ENCODE measurements at regions not wholly inside any gene's neighbourhood (a gene's known extent, or its start where the extent isn't known, plus 50 kb on each side); places are given as distances from the start of the nearest gene placed in this dataset.
A peak's percentile ranks its signal among the peaks of the same experiment; 100 is the strongest.

DNA sequence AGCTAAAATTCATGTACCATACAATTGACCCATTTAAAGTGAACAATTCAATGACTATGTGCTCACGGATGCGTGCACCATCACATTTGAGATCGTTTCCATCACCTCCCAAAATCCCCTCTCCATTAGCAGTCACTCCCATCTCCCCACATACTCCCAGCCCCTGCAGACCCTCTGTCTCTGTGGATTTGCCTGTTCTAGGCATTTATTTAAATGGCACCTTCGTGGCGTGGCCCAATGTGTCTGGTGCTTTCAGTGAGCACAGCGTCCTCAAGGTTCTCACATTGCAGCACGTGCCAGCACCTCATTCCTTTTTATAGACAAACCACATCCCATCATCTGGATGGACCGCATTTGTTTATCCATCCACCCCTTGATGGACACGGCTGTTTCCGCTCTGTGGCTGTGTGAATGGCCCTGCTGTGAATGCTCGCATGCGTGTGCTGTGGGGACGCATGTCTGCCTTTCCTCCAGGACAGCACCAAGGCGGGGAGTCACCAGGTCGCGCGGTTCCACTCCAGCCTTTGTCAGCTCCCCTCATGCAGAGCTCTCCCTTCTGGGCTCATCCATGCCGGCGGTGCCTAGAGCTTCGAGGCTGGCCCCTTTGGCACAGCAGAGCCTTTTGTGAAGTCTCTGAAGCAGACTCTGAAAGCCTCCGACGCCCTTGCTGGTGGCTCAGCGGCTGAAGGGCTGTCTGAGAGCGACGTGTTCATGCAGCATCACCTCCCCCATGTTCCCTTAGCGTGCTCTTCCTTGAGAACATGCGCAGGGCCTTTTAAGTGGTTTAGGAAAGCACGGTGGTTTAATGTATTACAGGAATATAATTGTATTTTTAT is 184.4 kb downstream of the KIF26A start (continued):
- TF ChIP-seq, protein P1, sequence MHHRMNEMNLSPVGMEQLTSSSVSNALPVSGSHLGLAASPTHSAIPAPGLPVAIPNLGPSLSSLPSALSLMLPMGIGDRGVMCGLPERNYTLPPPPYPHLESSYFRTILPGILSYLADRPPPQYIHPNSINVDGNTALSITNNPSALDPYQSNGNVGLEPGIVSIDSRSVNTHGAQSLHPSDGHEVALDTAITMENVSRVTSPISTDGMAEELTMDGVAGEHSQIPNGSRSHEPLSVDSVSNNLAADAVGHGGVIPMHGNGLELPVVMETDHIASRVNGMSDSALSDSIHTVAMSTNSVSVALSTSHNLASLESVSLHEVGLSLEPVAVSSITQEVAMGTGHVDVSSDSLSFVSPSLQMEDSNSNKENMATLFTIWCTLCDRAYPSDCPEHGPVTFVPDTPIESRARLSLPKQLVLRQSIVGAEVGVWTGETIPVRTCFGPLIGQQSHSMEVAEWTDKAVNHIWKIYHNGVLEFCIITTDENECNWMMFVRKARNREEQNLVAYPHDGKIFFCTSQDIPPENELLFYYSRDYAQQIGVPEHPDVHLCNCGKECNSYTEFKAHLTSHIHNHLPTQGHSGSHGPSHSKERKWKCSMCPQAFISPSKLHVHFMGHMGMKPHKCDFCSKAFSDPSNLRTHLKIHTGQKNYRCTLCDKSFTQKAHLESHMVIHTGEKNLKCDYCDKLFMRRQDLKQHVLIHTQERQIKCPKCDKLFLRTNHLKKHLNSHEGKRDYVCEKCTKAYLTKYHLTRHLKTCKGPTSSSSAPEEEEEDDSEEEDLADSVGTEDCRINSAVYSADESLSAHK (tag by site-specific recombination; IDR thresholded peaks at IDR 0.05), result 0 out of 2 replicates have a peak, but pooled peaks have one; percentile 37
- peak; percentile 11; the same call in 1 of the 2 replicates for TF ChIP-seq FEZF1 (tag by site-specific recombination; IDR thresholded peaks at IDR 0.05)

DNA sequence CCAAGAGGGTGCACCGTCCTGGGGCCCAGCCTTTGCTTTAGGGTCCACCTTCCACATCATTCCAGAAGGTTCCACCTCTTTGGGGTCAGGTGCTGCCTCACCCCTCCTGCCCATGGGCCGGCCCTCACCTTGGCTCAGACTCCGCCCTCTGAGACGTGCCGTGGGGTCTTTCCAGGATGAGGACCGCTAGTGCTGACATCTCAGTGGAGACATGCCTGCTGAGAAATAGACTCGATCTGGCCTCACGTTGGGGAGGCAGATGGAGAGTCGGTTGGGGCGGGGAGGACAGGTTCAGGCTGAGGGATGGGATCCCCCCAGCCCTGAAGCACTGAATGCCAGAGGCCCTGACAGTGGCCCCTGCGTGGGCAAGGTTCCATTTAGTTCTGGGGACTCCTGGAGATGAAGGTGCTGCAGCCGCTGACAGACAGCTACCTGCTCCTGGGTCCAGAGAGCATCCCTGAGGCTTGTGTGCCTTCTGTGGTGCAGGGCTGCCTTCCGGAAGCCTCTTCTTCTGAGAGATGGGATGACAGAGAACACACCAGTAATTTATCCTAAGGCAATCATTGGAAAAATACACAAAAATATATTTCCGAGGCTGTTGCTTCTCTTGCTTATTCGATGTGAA is 185.3 kb downstream of the KIF26A start:
- ChIA-PET POLR2A (no interaction called here), CTCF (no interaction called here)
- Histone ChIP-seq H3K9me3 (ENCODE audit: control insufficient read depth, insufficient read depth, low read depth, low read length) (no peaks in the 10 kb centered on the region), H3K4me1 (ENCODE audit: control insufficient read depth, insufficient read depth, low read length) (no peaks in the 10 kb centered on the region), H3K27ac (ENCODE audit: extremely low read depth, low read depth, low read length) (no peak overlapping the region), H3K36me3 (ENCODE audit: control insufficient read depth in 2 of 2, insufficient read depth in 1 of 2, low read length in 2 of 2) (no peaks in the 10 kb centered on the region), H3K4me3 (ENCODE audit: low read depth, low read length) (no peak overlapping the region)
- TF ChIP-seq ZNF324 (tag by site-specific recombination; IDR thresholded peaks at IDR 0.05) (no peak), ZNF174 (tag by site-specific recombination; IDR thresholded peaks at IDR 0.05) (no peak), ZEB2 (tag by site-specific recombination; IDR thresholded peaks at IDR 0.05) (no peak), ZNF585B (tag by site-specific recombination; IDR thresholded peaks at IDR 0.05) (no peak), ZNF501 (tag by site-specific recombination; IDR thresholded peaks at IDR 0.05) (no peak), ZNF48 (tag by site-specific recombination; IDR thresholded peaks at IDR 0.05) (no peak), ZFP41 (tag by site-specific recombination; IDR thresholded peaks at IDR 0.05; ENCODE audit: borderline replicate concordance) (no peak), ZNF843 (tag by site-specific recombination; IDR thresholded peaks at IDR 0.05) (no peak), ZIC2 (tag by site-specific recombination; IDR thresholded peaks at IDR 0.05) (no peak), BCL11A (tag by site-specific recombination; IDR thresholded peaks at IDR 0.05; ENCODE audit: low read depth) (no peak), ZNF354C (tag by site-specific recombination; IDR thresholded peaks at IDR 0.05; ENCODE audit: borderline replicate concordance, low read depth) (no peak), ZBTB20 (tag by site-specific recombination; IDR thresholded peaks at IDR 0.05) (no peak), ZNF701 (tag by site-specific recombination; IDR thresholded peaks at IDR 0.05) (no peak)
- TF ChIP-seq, protein P2, sequence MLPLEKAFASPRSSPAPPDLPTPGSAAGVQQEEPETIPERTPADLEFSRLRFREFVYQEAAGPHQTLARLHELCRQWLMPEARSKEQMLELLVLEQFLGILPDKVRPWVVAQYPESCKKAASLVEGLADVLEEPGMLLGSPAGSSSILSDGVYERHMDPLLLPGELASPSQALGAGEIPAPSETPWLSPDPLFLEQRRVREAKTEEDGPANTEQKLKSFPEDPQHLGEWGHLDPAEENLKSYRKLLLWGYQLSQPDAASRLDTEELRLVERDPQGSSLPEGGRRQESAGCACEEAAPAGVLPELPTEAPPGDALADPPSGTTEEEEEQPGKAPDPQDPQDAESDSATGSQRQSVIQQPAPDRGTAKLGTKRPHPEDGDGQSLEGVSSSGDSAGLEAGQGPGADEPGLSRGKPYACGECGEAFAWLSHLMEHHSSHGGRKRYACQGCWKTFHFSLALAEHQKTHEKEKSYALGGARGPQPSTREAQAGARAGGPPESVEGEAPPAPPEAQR (tag by site-specific recombination; IDR thresholded peaks at IDR 0.05), result no peak
- TF ChIP-seq, protein P3, sequence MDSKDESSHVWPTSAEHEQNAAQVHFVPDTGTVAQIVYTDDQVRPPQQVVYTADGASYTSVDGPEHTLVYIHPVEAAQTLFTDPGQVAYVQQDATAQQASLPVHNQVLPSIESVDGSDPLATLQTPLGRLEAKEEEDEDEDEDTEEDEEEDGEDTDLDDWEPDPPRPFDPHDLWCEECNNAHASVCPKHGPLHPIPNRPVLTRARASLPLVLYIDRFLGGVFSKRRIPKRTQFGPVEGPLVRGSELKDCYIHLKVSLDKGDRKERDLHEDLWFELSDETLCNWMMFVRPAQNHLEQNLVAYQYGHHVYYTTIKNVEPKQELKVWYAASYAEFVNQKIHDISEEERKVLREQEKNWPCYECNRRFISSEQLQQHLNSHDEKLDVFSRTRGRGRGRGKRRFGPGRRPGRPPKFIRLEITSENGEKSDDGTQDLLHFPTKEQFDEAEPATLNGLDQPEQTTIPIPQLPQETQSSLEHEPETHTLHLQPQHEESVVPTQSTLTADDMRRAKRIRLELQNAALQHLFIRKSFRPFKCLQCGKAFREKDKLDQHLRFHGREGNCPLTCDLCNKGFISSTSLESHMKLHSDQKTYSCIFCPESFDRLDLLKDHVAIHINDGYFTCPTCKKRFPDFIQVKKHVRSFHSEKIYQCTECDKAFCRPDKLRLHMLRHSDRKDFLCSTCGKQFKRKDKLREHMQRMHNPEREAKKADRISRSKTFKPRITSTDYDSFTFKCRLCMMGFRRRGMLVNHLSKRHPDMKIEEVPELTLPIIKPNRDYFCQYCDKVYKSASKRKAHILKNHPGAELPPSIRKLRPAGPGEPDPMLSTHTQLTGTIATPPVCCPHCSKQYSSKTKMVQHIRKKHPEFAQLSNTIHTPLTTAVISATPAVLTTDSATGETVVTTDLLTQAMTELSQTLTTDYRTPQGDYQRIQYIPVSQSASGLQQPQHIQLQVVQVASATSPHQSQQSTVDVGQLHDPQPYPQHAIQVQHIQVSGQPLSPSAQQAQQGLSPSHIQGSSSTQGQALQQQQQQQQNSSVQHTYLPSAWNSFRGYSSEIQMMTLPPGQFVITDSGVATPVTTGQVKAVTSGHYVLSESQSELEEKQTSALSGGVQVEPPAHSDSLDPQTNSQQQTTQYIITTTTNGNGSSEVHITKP (tag by site-specific recombination; IDR thresholded peaks at IDR 0.05), result no peak

Measured in HEK293 (cell line).